D721Med (cell line): ENCODE measurements at regions not wholly inside any gene's neighbourhood (a gene's known extent, or its start where the extent isn't known, plus 50 kb on each side); places are given as distances from the start of the nearest gene placed in this dataset.

Experiments used
- DNase-seq: peaks from one replicate; pipeline ENCODE4 v3.0.0; 2011; ENCODE audit warnings: low spot score; ENCODE audit not compliant: insufficient read length
- FAIRE-seq: peaks from 2 replicates; lab custom pipeline; 2011; peaks lifted over from hg19 to GRCh38; lab: Jason Lieb, UNC
- TF ChIP-seq, protein P1 (sequence below): IDR thresholded peaks from 2 replicates; pipeline ENCODE4 v1.5.1; 2012; ENCODE audit warnings: mild to moderate bottlenecking, control low read depth; ENCODE audit not compliant: insufficient read depth; ENCODE audit errors: missing control alignments

DNA sequence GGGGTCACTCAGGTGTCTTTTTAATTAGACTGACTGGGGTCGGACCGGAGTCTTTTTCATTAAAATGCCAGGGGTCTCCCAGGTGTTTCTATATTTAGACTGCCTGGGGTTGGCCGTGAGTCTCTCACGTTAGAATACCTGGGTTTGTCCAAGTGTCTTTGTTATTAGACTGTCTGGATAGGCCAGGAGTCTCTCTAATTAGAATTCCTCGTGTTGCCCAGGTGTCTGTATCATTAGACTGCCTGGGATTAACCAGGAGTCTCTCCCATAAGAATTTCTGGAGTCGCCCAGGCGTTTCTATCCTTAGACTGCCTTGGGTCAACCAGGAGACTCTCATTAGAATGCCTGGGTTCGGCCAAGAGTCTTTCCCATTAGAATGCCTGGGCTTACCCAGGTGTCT, 1445.7 kb downstream of the UQCRFS1 start:
- FAIRE-seq (no peak), DNase-seq (no peak)
- TF ChIP-seq, protein P1, sequence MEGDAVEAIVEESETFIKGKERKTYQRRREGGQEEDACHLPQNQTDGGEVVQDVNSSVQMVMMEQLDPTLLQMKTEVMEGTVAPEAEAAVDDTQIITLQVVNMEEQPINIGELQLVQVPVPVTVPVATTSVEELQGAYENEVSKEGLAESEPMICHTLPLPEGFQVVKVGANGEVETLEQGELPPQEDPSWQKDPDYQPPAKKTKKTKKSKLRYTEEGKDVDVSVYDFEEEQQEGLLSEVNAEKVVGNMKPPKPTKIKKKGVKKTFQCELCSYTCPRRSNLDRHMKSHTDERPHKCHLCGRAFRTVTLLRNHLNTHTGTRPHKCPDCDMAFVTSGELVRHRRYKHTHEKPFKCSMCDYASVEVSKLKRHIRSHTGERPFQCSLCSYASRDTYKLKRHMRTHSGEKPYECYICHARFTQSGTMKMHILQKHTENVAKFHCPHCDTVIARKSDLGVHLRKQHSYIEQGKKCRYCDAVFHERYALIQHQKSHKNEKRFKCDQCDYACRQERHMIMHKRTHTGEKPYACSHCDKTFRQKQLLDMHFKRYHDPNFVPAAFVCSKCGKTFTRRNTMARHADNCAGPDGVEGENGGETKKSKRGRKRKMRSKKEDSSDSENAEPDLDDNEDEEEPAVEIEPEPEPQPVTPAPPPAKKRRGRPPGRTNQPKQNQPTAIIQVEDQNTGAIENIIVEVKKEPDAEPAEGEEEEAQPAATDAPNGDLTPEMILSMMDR = no peak

DNA sequence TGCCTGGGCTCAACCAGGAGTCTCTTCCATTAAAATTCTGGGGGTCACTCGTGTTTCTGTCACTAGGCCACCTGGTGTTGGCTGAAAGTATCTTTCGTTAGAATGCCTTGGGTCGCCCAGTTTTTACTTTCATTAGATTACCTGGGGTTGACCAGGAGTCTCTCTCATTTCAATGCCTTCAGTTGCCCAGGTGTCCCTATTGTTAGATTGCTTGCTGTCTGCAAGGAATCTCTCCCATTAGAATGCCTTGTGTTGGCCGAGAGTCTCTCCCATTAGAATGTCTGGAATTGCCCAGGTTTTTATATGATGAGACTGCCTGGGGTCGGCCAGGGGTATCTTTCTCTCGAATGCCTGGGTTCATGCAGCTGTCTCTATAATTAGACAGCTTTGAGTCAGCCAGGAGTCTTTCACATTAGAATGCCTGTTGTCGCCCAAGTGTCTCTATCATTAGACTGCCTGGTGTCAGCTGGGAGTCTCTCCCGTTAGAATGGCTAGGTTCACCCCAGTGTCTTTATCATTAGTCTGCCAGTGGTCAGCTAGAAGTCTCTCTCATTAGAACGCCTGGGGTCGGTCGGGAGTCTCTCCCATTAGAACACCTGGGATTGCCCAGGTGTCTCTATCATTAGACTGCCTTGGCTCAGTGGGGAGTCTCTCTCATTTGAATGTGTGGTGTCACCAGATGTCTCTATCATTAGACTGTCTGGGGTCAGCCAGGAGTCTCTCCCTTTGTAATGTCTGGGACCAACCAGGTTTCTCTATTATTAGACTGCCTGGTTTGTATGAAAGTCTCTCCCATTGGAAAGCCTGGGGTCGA, 1446.8 kb downstream of the UQCRFS1 start:
- FAIRE-seq (no peak), DNase-seq (no peak)
- TF ChIP-seq, protein P1 = no peak

DNA sequence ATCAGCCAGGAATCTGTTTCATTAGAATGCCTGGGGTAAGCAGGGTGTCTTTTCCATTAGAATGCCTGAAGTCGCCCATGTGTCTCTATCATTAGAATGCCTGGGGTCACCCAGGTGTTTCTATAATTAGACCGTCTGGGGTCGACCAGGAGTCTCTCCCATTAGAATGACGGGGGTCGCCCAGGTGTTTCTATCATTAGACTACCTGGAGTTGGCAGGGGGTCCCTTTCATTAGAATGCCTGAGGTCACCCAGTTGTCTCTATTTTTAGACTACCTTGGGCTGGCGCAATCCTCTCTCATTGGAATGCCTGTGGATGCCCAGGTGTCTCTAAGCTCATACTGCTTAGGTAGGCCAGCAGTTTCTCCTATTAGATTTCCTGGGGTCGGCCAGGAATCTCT, 1447.6 kb downstream of the UQCRFS1 start:
- FAIRE-seq = no peak
- no peak for DNase-seq

DNA sequence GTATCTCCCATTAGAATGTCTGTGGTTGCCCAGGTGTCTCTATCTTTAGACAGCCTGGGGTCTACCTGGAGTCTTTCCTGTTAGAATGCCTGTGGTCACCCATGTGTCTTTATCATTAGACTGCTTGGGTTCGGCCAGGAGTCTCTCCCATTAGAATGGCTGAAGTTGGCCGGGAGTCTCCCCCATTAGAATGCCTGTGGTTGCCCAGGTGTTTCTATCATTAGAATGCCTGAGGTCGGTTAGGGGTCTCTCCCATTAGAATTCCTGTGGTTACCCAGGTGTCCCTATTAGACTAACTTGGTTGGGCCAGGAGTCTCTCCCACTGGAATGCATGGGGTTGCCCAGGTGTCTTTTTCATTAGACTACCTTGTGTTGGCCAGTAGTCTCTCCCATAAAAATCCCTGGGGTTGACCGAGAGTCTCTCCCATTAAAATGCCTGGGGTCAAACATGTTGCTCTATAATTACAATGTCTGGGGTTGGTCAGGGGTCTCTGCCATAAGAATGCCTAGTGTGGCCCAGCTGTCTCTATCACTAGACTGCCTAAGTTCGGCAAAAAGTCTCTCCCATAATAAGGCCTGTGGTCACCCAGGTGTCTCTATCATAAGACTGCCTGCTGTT, 1448.7 kb downstream of the UQCRFS1 start:
- no peak for FAIRE-seq
- TF ChIP-seq, protein P1 = no peak
- no peak for DNase-seq

More for the DNA sequence above, 1447.6 kb downstream of the UQCRFS1 start:
- TF ChIP-seq, protein P1 = no peak

DNA sequence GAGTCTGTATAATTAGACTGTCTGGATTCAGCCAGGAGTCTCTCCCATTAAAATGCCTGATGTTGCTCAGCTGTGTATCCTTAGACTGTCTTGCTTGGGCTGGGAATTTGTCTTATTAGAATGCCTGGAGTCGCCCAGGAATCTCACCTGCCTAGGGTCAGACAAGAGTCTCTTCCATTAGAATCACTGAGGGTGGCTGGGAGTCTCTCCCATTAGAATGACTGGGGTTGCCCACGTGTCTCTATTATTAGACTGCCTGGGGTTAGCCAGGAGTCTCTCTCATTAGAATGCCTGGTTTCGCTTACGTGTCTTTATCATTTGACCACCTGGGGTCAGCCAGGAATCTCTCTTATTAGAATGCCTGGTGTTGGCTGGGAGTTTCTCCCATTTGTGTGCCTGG, 1450.0 kb downstream of the UQCRFS1 start:
- no peak for DNase-seq
- TF ChIP-seq, protein P1 = no peak
- FAIRE-seq = no peak

DNA sequence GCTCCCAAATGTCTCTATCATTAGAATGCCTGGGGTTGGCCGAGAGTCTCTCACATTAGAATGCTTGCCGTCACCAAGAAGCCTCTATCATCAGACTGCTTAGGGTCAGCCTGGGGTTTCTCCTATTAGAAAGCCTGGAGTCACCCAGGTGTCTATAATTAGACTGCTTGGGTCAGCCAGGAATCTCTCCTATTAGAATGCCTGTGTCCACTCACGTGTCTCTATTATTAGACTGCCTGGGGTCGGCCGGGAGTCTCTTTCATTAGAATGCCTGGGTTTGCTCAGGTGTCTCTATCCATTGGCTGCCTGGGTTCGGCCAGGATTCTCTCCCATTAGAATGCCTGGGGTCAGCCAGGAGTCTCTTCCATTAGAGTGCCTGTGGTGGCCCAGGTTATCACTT, 1453.1 kb downstream of the UQCRFS1 start:
- TF ChIP-seq, protein P1 = no peak

More for the DNA sequence above, 1453.1 kb downstream of the UQCRFS1 start:
- DNase-seq (no peak), FAIRE-seq (no peak)
